Right lung (tissue), 2 donors: ENCODE measurements at regions not wholly inside any gene's neighbourhood (a gene's known extent, or its start where the extent isn't known, plus 50 kb on each side); places are given as distances from the start of the nearest gene placed in this dataset.
A peak's percentile ranks its signal among the peaks of the same experiment; 100 is the strongest.
"Not testable (repeated sequence)": the region's sequence is repeated elsewhere in the genome, so short reads cannot be mapped to it uniquely, and the experiment has no call there.

Experiments
- DNase-seq, 2 donors: peaks; one replicate each; pipeline ENCODE4 v3.0.0-alpha.2; 2013

GRCh38 chr6:28802417-28803336 is 121.1 kb downstream of the TRIM27 start:
- DNase-seq: no peak

- DNase-seq: no peak
These were observed 120.5 kb downstream of the TRIM27 start for GRCh38 chr6:28803337-28803709.

- no peak for DNase-seq
These were observed 116.0 kb downstream of the TRIM27 start for GRCh38 chr6:28807682-28808280.

GRCh38 chr6:28808383-28808782 is 115.4 kb downstream of the TRIM27 start:
- DNase-seq: no peak

- DNase-seq: no peak
These were observed 113.7 kb downstream of the TRIM27 start for GRCh38 chr6:28809947-28810658.

GRCh38 chr6:28810659-28811053 is 113.1 kb downstream of the TRIM27 start:
- no peak for DNase-seq

- DNase-seq: no peak
These were observed 111.9 kb downstream of the TRIM27 start for GRCh38 chr6:28811873-28812272.

- no peak for DNase-seq
These were observed 110.8 kb downstream of the TRIM27 start for GRCh38 chr6:28812778-28813569.

- no peak for DNase-seq
These were observed 109.5 kb downstream of the TRIM27 start for GRCh38 chr6:28814032-28814976.

- DNase-seq: no peak
These were observed 107.4 kb downstream of the TRIM27 start for GRCh38 chr6:28816339-28816908.

GRCh38 chr6:28816909-28817807 is 106.6 kb downstream of the TRIM27 start:
- no peak for DNase-seq

GRCh38 chr6:28817808-28818145 is 106.0 kb downstream of the TRIM27 start:
- DNase-seq: no peak

GRCh38 chr6:28824793-28825731 is 98.7 kb downstream of the TRIM27 start:
- DNase-seq: no peak

GRCh38 chr6:28825732-28826293 is 98.0 kb downstream of the TRIM27 start:
- no peak for DNase-seq

GRCh38 chr6:28831683-28832082 is 92.1 kb downstream of the TRIM27 start:
- DNase-seq: not testable (repeated sequence)

- not testable (repeated sequence) for DNase-seq
These were observed 87.1 kb downstream of the TRIM27 start for GRCh38 chr6:28836703-28837102.

GRCh38 chr6:28838289-28838633 is 85.5 kb downstream of the TRIM27 start:
- peak; percentile 80 to 87 for DNase-seq
